ENCODE measurements at regions not wholly inside any gene's neighbourhood (a gene's known extent, or its start where the extent isn't known, plus 50 kb on each side); places are given as distances from the start of the nearest gene placed in this dataset.
"Not testable (repeated sequence)": the region's sequence is repeated elsewhere in the genome, so short reads cannot be mapped to it uniquely, and the experiment has no call there.

DNA sequence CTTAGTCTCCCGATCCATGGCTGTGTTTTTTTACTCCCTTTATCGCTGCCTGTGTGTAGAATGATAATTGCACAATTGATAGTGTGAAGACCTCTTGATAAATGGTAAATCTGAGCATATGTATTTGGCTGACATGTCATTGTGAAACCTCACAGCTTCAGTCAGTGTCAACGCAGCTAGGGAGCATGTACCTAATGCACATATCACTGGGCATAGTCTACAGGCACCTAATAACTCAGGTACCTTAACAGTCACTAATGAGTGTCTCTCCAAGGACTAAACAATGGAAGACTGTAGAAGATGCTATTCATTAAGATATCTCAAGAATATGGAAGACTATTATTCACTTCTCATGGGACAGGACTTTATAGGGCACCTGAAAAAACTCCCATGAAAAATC lies 101.0 kb upstream of the PTPN20 start:
- DNase-seq = not testable (repeated sequence)

DNA sequence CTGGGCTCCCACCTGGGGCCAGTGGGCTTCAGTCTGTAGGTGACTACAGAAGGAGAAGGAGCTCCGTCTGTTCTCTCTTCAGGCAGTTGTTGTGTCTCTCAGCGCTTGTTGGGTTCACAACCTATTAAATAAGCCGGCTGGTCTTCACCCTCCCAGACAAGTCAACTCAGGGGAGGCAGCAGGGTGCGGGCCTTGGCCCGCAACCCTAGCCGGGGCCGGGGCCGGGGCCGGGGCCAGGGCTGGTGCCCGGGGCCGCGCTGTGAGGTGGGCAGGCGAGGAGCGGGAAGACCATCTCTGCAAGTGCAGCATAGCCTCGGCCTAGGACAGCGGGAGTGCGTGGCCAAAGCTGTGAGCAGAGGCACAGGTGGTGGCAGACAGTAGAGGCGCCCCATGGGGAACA lies 95.1 kb upstream of the PTPN20 start:
- not testable (repeated sequence) for DNase-seq

DNA sequence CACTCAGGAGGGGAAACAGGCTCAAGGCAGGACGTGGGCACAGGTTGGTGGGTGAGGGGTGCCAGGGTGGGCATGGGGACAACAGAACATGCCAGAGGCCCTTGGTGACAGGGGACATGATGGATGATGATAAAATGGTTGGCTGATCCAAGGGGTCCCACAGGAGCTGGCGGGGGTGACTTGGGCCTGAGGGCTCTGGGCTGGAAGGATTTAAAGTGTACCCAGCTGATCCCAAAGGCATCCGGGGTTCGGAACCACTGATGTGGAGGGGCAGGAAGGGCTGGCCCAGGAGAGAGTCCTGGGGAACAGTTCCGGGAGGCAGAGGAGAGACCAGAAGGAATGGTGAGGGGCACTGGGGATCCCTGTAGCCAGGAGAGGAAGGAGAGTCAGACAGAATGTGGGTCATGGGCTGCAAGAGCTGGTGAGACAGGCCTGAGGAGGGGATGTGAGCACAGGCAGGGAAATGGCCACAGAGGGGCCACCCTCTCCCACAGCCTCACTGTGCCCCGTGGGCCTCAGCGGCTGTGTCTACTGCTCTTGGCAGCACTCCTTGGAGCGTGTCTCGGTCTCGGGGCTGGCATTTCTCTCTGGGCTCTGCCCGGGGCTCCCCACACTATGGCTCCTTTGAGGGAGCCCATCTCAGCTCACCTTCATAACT lies 70.7 kb upstream of the PTPN20 start:
- not testable (repeated sequence) for DNase-seq

DNA sequence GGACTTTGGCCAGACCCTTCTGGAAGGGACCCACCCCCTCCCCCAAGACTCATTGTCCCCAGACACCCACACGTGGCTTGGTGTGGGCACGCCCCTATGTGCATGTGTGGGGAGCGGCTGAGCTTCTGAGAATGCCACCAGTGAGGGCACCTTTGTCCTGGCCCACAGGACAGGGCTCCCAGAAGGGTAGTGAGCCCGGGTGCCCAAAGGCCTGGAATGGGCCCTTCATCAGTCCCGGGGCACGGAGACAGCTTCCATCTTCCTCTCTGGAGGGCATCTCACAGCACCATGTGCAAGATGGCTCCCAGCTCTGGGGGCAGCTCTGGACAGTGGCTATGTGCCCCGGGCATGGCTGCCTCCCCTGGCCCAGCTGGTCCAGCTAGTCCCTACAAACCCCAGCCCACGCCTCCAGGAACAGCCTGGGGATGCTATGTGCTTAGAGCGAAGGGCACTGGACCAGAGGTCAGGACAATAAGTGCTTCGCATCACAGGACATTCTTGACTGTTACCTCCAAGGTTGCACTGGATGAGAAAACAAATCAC lies 70.1 kb upstream of the PTPN20 start:
- DNase-seq = not testable (repeated sequence)

DNA sequence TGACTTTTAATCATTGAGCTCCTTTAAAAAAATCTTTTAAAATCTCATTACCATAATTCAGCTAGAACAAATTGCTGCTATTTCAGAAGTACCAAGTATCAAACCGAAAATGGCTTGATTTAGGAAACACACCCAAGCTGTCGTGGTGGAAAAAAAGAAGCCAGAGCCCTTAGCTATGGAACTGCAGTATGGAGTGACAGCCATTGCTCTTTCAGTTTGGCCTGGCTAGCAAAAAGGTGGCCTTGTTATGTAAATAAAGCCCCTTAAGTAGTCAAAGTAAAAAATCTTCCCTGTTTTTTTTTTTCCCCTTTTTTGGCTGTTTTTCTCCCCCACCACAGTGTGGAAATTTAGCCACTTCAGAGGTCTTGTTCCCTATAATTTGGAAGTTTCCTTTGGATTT lies 66.0 kb upstream of the PTPN20 start:
- not testable (repeated sequence) for DNase-seq

DNA sequence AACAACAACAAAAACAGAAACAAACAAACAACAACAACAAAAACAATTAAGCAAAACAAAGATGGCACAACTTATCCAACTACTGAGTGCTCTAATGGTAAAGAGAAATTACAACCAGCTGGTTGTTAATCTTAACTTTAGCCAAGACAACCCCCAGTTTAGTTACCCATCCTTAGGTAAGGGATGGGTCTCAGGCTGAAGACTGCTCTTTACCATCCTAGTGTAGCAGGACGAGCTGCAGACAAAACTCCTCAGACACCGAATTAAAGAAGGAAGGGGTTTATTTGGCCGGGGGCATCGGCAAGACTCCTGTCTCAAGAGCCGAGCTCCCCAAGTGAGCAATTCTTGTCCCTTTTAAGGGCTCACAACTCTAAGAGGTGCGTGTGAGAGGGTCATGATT lies 65.6 kb upstream of the PTPN20 start:
- not testable (repeated sequence) for DNase-seq

DNA sequence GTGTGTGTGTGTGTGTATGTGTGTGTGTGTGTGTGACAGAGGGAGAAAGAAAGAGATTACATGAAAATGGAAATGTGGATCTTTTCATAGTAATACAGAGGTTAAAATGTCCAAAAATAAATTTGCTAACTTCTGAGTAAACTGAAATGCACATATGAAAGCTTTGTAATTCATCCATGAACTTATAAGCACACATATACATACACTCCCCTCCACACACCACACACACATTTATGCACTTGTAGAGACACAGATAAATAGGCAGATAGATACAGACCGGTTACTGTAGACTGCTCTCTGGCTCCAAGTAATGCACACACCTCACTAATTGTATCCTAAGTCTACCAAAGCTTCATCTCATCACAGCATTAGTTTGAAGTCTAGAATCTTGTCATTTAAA lies 50.5 kb upstream of the PTPN20 start:
- DNase-seq = not testable (repeated sequence)
